Breast epithelium (tissue), 4 donors: ENCODE measurements at regions not wholly inside any gene's neighbourhood (a gene's known extent, or its start where the extent isn't known, plus 50 kb on each side); places are given as distances from the start of the nearest gene placed in this dataset.

Experiments used
- DNase-seq, 2 donors: peaks; one replicate each; pipeline ENCODE4 v3.0.0-alpha.2; 2019; ENCODE audit warnings: low spot score in 2 of 2
- H3K27ac ChIP-seq, 2 donors: fragments of 200-600 bp; sonication (generic) in 1 of 2; one replicate each; pipeline ENCODE4 v1.5.1; 2016 to 2019; ENCODE audit warnings: mild to moderate bottlenecking in 1 of 2
- H3K27me3 ChIP-seq, 2 donors: fragments of 200-600 bp; sonication (generic) in 1 of 2; one replicate each; pipeline versions ENCODE4 v1.5.1 to v1.6.0; 2017 to 2019; ENCODE audit warnings: control low read depth in 1 of 2, mild to moderate bottlenecking in 1 of 2
- H3K36me3 ChIP-seq: fragments of 200-600 bp; one replicate; pipeline ENCODE4 v1.5.1; 2019
- H3K4me1 ChIP-seq, 2 donors: fragments of 200-600 bp; sonication (generic); one replicate each; pipeline ENCODE4 v1.5.1; 2016 to 2019; ENCODE audit warnings: control low read depth in 1 of 2
- H3K4me3 ChIP-seq, 3 donors: fragments of 200-600 bp; sonication (generic); 1 replicate in 2 of 3; 2 replicates in 1 of 3; pipeline ENCODE4 v1.5.1; 2016 to 2019; ENCODE audit warnings: mild to moderate bottlenecking in 3 of 3, moderate library complexity in 2 of 3
- H3K9me3 ChIP-seq, 2 donors: fragments of 200-600 bp; sonication (generic) in 1 of 2; one replicate each; pipeline ENCODE4 v1.5.1; 2016 to 2019; ENCODE audit warnings: control low read depth in 1 of 2
- CTCF ChIP-seq, 3 donors: fragments of 450-650 bp; IDR thresholded peaks; one replicate each; pipeline ENCODE4 v1.5.1; 2016 to 2017; ENCODE audit warnings: antibody characterized with exemption in 3 of 3, mild to moderate bottlenecking in 3 of 3, moderate library complexity in 3 of 3
- POLR2A ChIP-seq: fragments of 450-650 bp; IDR thresholded peaks from one replicate; pipeline ENCODE4 v1.6.1; 2016; ENCODE audit warnings: antibody characterized with exemption, mild to moderate bottlenecking, moderate library complexity
- POLR2AphosphoS5 ChIP-seq, 3 donors: sonication (generic); formaldehyde crosslinking; IDR thresholded peaks; one replicate each; pipeline ENCODE4 v1.6.1; 2017; ENCODE audit warnings: antibody characterized with exemption in 3 of 3
- intact Hi-C: fragments of 100-400 bp; cut with DNase I; formaldehyde crosslinking; loops from one replicate; pipeline ENCODE4 v1.15.1; 2023; ENCODE audit warnings: low total_unique reads

- H3K36me3 ChIP-seq: no peaks in the 10 kb centered on the region
- H3K4me3 ChIP-seq: no peak overlapping the region
- intact Hi-C loops: no loop called here
- peaks cover 0 to 4% of the 10 kb centered on the region in 2 donors for H3K27me3 ChIP-seq
- H3K27ac ChIP-seq: no peak overlapping the region
- no peaks in the 10 kb centered on the region for H3K9me3 ChIP-seq
- no peak for DNase-seq
- H3K4me1 ChIP-seq: no peaks in the 10 kb centered on the region
- no peak for TF ChIP-seq POLR2AphosphoS5 (IDR thresholded peaks at IDR 0.05)
- no peak for TF ChIP-seq POLR2A
- TF ChIP-seq CTCF (IDR thresholded peaks at IDR 0.05): no peak
Measured at GRCh38 chr1:115426956-115427355, 88.9 kb upstream of the NGF start.

GRCh38 chr1:115426231-115426771, 88.3 kb upstream of the NGF start:
- peaks cover 0 to 4% of the 10 kb centered on the region in 2 donors for H3K27me3 ChIP-seq
- no peak for TF ChIP-seq POLR2AphosphoS5 (IDR thresholded peaks at IDR 0.05)
- TF ChIP-seq CTCF (IDR thresholded peaks at IDR 0.05): no peak
- no peak for TF ChIP-seq POLR2A
- no peaks in the 10 kb centered on the region for H3K9me3 ChIP-seq
- H3K36me3 ChIP-seq: no peaks in the 10 kb centered on the region
- DNase-seq: no peak
- H3K4me3 ChIP-seq: no peak overlapping the region
- intact Hi-C loops: no loop called here
- no peaks in the 10 kb centered on the region for H3K4me1 ChIP-seq
- H3K27ac ChIP-seq: no peak overlapping the region

GRCh38 chr1:115425442-115425841, 87.4 kb upstream of the NGF start:
- peaks cover 0 to 4% of the 10 kb centered on the region in 2 donors for H3K27me3 ChIP-seq
- H3K9me3 ChIP-seq: no peaks in the 10 kb centered on the region
- no peak for TF ChIP-seq CTCF (IDR thresholded peaks at IDR 0.05)
- TF ChIP-seq POLR2A: no peak
- TF ChIP-seq POLR2AphosphoS5 (IDR thresholded peaks at IDR 0.05): no peak
- H3K4me1 ChIP-seq: no peaks in the 10 kb centered on the region
- no peaks in the 10 kb centered on the region for H3K36me3 ChIP-seq
- H3K27ac ChIP-seq: no peak overlapping the region
- no peak overlapping the region for H3K4me3 ChIP-seq
- no peak for DNase-seq
- intact Hi-C loops: no loop called here

- Histone ChIP-seq H3K4me3 (no peak overlapping the region), H3K36me3 (no peaks in the 10 kb centered on the region), H3K4me1 (no peaks in the 10 kb centered on the region), H3K9me3 (no peaks in the 10 kb centered on the region), H3K27ac (no peak overlapping the region), H3K27me3 (peaks cover 0 to 4% of the 10 kb centered on the region in 2 donors)
- DNase-seq: no peak
- intact Hi-C loops: no loop called here
- TF ChIP-seq POLR2AphosphoS5 (IDR thresholded peaks at IDR 0.05) (no peak), CTCF (IDR thresholded peaks at IDR 0.05) (no peak), POLR2A (no peak)
Measured at GRCh38 chr1:115423776-115424175, 85.7 kb upstream of the NGF start.

- no peak overlapping the region for H3K27ac ChIP-seq
- H3K36me3 ChIP-seq: no peaks in the 10 kb centered on the region
- H3K4me3 ChIP-seq: no peak overlapping the region
- no peaks in the 10 kb centered on the region for H3K27me3 ChIP-seq
- no peak for DNase-seq
- H3K9me3 ChIP-seq: no peaks in the 10 kb centered on the region
- TF ChIP-seq CTCF (IDR thresholded peaks at IDR 0.05): no peak
- no peak for TF ChIP-seq POLR2AphosphoS5 (IDR thresholded peaks at IDR 0.05)
- TF ChIP-seq POLR2A: no peak
- no peaks in the 10 kb centered on the region for H3K4me1 ChIP-seq
- intact Hi-C loops: no loop called here
Measured at GRCh38 chr1:115419571-115419970, 81.5 kb upstream of the NGF start.
